Gastrocnemius medialis (tissue), 4 donors: ENCODE measurements at regions not wholly inside any gene's neighbourhood (a gene's known extent, or its start where the extent isn't known, plus 50 kb on each side); places are given as distances from the start of the nearest gene placed in this dataset.

Source experiments
- ATAC-seq, 2 donors: fragments of 150-250 bp; one replicate each; pipeline ENCODE4 v1.9.1; 2016
- DNase-seq, 2 donors: peaks; one replicate each; pipeline ENCODE4 v3.0.0-alpha.2; 2019
- H3K27ac ChIP-seq, 4 donors: fragments of 200-600 bp; sonication (generic); 1 replicate in 1 of 4; 2 replicates in 3 of 4; pipeline ENCODE4 v1.5.1; 2016 to 2018; ENCODE audit warnings: mild to moderate bottlenecking in 2 of 4, moderate library complexity in 1 of 4
- H3K27me3 ChIP-seq, 3 donors: fragments of 200-600 bp; sonication (generic) in 2 of 3; 1 replicate in 1 of 3; 2 replicates in 2 of 3; pipeline versions ENCODE4 v1.5.1 to v1.6.0; 2016 to 2019; ENCODE audit warnings: mild to moderate bottlenecking in 1 of 3, moderate library complexity in 1 of 3
- H3K36me3 ChIP-seq, 2 donors: fragments of 200-600 bp; sonication (generic) in 1 of 2; one replicate each; pipeline ENCODE4 v1.5.1; 2017 to 2018
- H3K4me1 ChIP-seq, 2 donors: fragments of 200-600 bp; sonication (generic) in 1 of 2; one replicate each; pipeline ENCODE4 v1.5.1; 2016 to 2017; ENCODE audit warnings: mild to moderate bottlenecking in 2 of 2
- H3K4me3 ChIP-seq, 4 donors: fragments of 200-600 bp; sonication (generic) in 3 of 4; 1 replicate in 1 of 4; 2 replicates in 3 of 4; pipeline ENCODE4 v1.5.1; 2016 to 2019; ENCODE audit warnings: mild to moderate bottlenecking in 2 of 4
- H3K9me3 ChIP-seq, 3 donors: fragments of 200-600 bp; sonication (generic) in 2 of 3; 1 replicate in 1 of 3; 2 replicates in 2 of 3; pipeline ENCODE4 v1.5.1; 2016 to 2019
- CTCF ChIP-seq, 5 experiments: fragments of 450-650 bp in 3 of 5; fragments of 200-600 bp in 2 of 5; sonication (generic) in 2 of 5; IDR thresholded peaks in 4 of 5; conservative IDR thresholded peaks in 1 of 5; 1 replicate in 4 of 5; 2 replicates in 1 of 5; pipeline ENCODE4 v1.5.1; 2016 to 2019; ENCODE audit warnings: antibody characterized with exemption in 5 of 5, mild to moderate bottlenecking in 3 of 5, moderate library complexity in 3 of 5
- POLR2A ChIP-seq, 2 donors: fragments of 450-650 bp; IDR thresholded peaks; one replicate each; pipeline ENCODE4 v1.6.1; 2017; ENCODE audit warnings: antibody characterized with exemption in 2 of 2, mild to moderate bottlenecking in 2 of 2, moderate library complexity in 2 of 2
- in situ Hi-C, 4 donors: fragments of 200-750 bp; cut with MboI; loops; one replicate each; pipeline versions ENCODE4 v1.15.0 to v1.8.0; 2017; ENCODE audit warnings: low sequenced_read_pairs in 4 of 4
- intact Hi-C: fragments of 100-400 bp; cut with DNase I; formaldehyde crosslinking; loops from one replicate; pipeline ENCODE4 v1.15.1; 2023; ENCODE audit warnings: low total_unique reads

GRCh38 chr6:72457738-72458137 lies 164.1 kb upstream of the KCNQ5 start:
- in situ Hi-C loops (no loop called here), intact Hi-C loops (no loop called here)
- no peaks in the 10 kb centered on the region for H3K27me3 ChIP-seq
- no peaks in the 10 kb centered on the region for H3K36me3 ChIP-seq
- no peak overlapping the region for H3K4me3 ChIP-seq
- TF ChIP-seq POLR2A (IDR thresholded peaks at IDR 0.05) (no peak), CTCF (IDR thresholded peaks at IDR 0.05 in 4 of 5, conservative IDR thresholded peaks at IDR 0.05 in 1 of 5) (no peak)
- H3K9me3 ChIP-seq: no peaks in the 10 kb centered on the region
- H3K4me1 ChIP-seq: no peaks in the 10 kb centered on the region
- ATAC-seq: no peak
- H3K27ac ChIP-seq: no peak overlapping the region
- no peak for DNase-seq

GRCh38 chr6:72458521-72458920 lies 163.3 kb upstream of the KCNQ5 start:
- ATAC-seq (no peak), DNase-seq (no peak)
- Histone ChIP-seq H3K36me3 (no peaks in the 10 kb centered on the region), H3K27me3 (no peaks in the 10 kb centered on the region), H3K4me3 (no peak overlapping the region), H3K4me1 (no peaks in the 10 kb centered on the region), H3K27ac (no peak overlapping the region), H3K9me3 (no peaks in the 10 kb centered on the region)
- no peak for TF ChIP-seq CTCF (IDR thresholded peaks at IDR 0.05 in 4 of 5, conservative IDR thresholded peaks at IDR 0.05 in 1 of 5)
- TF ChIP-seq POLR2A (IDR thresholded peaks at IDR 0.05): no peak
- in situ Hi-C loops: no loop called here
- intact Hi-C loops: no loop called here

- Histone ChIP-seq H3K27me3 (no peaks in the 10 kb centered on the region), H3K27ac (no peak overlapping the region), H3K4me1 (no peaks in the 10 kb centered on the region), H3K9me3 (no peaks in the 10 kb centered on the region), H3K36me3 (no peaks in the 10 kb centered on the region), H3K4me3 (no peak overlapping the region)
- intact Hi-C loops: no loop called here
- in situ Hi-C loops: no loop called here
- TF ChIP-seq CTCF (IDR thresholded peaks at IDR 0.05 in 4 of 5, conservative IDR thresholded peaks at IDR 0.05 in 1 of 5): no peak
- no peak for TF ChIP-seq POLR2A (IDR thresholded peaks at IDR 0.05)
- no peak for ATAC-seq
- no peak for DNase-seq
Observed at GRCh38 chr6:72461144-72461543, 160.7 kb upstream of the KCNQ5 start.

GRCh38 chr6:72464246-72464645 lies 157.6 kb upstream of the KCNQ5 start:
- Histone ChIP-seq H3K4me3 (no peak overlapping the region), H3K9me3 (no peaks in the 10 kb centered on the region), H3K27me3 (no peaks in the 10 kb centered on the region), H3K27ac (no peak overlapping the region), H3K36me3 (no peaks in the 10 kb centered on the region), H3K4me1 (no peaks in the 10 kb centered on the region)
- no peak for DNase-seq
- intact Hi-C loops: no loop called here
- no peak for ATAC-seq
- in situ Hi-C loops: no loop called here
- TF ChIP-seq CTCF (IDR thresholded peaks at IDR 0.05 in 4 of 5, conservative IDR thresholded peaks at IDR 0.05 in 1 of 5): no peak
- no peak for TF ChIP-seq POLR2A (IDR thresholded peaks at IDR 0.05)
